Cardiac fibroblast (primary cell): ENCODE measurements at regions not wholly inside any gene's neighbourhood (a gene's known extent, or its start where the extent isn't known, plus 50 kb on each side); places are given as distances from the start of the nearest gene placed in this dataset.
"Not testable (repeated sequence)": the region's sequence is repeated elsewhere in the genome, so short reads cannot be mapped to it uniquely, and the experiment has no call there.

Source experiments
- DNase-seq, 2 donors: peaks; one replicate each; pipeline versions ENCODE4 v3.0.0 to v3.0.0-alpha.2; 2010; ENCODE audit warnings: low read depth in 2 of 2
- H3K4me3 ChIP-seq, 2 donors: replicated peaks in 1 of 2; 1 replicate in 1 of 2; 2 replicates in 1 of 2; pipeline ENCODE4 v1.5.1; 2011; ENCODE audit warnings: low read depth in 2 of 2, low read length in 2 of 2, mild to moderate bottlenecking in 2 of 2, moderate library complexity in 1 of 2
- TF ChIP-seq, protein P1 (sequence below): IDR thresholded peaks from one replicate; pipeline ENCODE4 v1.5.1; 2011; ENCODE audit warnings: low read depth, mild to moderate bottlenecking, low read length, inconsistent platforms

DNA sequence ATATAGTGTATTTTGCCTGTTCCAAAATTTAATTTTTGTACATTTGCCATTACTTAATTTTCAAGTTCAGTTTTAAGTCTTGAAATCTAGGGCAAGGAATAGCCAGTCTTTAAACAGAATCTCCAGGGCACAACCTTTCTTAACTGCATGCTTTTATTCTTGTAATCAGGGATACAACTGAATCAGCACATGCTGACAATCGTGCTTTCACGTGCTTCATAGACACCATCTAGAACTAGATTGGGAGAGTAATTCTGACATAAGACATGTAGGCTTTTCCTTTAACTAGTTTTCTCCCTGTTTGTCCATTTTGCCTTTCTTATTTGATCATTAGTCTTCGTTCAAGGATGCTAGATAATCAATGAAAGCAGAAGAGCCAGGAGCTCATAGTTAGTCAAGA lies 650.4 kb upstream of the CADM2 start:
- TF ChIP-seq, protein P1, sequence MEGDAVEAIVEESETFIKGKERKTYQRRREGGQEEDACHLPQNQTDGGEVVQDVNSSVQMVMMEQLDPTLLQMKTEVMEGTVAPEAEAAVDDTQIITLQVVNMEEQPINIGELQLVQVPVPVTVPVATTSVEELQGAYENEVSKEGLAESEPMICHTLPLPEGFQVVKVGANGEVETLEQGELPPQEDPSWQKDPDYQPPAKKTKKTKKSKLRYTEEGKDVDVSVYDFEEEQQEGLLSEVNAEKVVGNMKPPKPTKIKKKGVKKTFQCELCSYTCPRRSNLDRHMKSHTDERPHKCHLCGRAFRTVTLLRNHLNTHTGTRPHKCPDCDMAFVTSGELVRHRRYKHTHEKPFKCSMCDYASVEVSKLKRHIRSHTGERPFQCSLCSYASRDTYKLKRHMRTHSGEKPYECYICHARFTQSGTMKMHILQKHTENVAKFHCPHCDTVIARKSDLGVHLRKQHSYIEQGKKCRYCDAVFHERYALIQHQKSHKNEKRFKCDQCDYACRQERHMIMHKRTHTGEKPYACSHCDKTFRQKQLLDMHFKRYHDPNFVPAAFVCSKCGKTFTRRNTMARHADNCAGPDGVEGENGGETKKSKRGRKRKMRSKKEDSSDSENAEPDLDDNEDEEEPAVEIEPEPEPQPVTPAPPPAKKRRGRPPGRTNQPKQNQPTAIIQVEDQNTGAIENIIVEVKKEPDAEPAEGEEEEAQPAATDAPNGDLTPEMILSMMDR: no peak

DNA sequence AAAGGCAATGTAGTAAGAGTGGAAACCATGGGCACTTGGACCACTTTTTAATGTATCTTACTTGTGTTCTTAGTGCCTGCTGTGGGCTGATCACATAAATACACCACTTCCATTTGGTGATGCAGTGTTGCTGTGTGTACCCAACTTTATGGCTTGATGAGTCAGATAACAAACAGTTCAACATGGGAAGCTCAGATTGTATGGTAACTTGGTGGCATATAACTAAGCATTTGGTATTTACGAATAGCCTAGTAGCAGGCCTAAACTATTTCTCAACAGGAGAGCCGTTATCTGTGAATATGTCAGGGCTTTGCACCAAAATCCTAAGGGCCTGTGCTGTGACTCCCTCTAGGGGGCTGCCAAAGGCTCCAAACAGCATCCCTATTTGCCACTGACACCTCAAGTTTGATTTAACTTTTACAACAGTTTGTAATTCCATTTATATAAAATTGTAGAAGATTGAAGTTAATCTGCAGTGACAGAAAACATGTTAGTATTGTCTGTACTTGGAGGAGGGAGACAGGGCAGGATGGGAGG lies 640.4 kb upstream of the CADM2 start:
- no peak overlapping the region for H3K4me3 ChIP-seq
- TF ChIP-seq, protein P1: no peak
- no peak for DNase-seq

More for the DNA sequence above, 650.4 kb upstream of the CADM2 start:
- H3K4me3 ChIP-seq: no peak overlapping the region
- no peak for DNase-seq

DNA sequence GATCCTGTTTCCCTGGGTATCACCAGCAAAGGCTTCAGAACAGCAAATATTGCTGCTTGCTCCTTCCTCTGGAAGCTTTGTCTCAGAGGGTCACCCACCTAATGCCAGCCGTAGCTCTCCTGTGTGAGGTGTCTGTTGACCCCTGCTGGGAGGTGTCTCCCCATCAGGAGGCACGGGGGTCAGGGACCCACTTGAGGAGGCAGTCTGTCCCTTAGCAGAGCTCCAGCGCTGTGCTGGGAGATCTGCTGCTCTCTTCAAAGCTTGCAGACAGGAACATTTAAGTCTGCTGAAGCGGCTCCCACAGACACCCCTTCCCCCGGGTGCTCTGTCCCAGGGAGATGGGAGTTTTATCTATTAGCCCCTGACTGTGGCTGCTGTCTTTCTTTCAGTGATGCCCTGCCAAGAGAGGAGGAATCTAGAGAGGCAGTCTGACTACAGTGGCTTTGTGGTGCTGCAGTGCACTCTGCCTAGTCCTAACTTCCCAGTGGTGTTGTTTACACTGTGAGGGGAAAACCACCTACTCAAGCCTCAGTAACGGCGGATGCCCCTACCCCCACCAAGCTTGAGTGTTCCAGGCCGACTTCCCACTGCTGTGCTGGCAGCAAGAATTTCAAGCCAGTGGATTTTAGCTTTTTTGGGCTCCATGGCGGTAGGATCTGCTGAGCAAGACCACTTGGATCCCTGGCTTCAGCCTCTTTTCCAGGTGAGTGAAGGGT lies 593.1 kb upstream of the CADM2 start:
- DNase-seq, H3K4me3 ChIP-seq: not testable (repeated sequence)
